OCI-LY1 (cell line): ENCODE measurements at regions not wholly inside any gene's neighbourhood (a gene's known extent, or its start where the extent isn't known, plus 50 kb on each side); places are given as distances from the start of the nearest gene placed in this dataset.

Experiments used
- CTCF ChIP-seq: fragments of 200-600 bp; sonication (generic), shearing (Covaris generic); IDR thresholded peaks from 2 replicates; pipeline ENCODE4 v1.5.1; 2017; ENCODE audit warnings: mild to moderate bottlenecking, antibody characterized with exemption, low read length, moderate library complexity, mixed read lengths
- EZH2 ChIP-seq: fragments of 200-600 bp; sonication (generic), shearing (Covaris generic); IDR thresholded peaks from 2 replicates; pipeline ENCODE4 v1.8.0; 2017; ENCODE audit warnings: borderline replicate concordance, mixed run types, mild to moderate bottlenecking, antibody characterized with exemption, low read length, moderate library complexity, mixed read lengths

GRCh38 chr4:116734178-116734577, 351.2 kb downstream of the TRAM1L1 start:
- TF ChIP-seq CTCF (no peak), EZH2 (no peak)
